Neural cell (in vitro differentiated cells): ENCODE measurements at regions not wholly inside any gene's neighbourhood (a gene's known extent, or its start where the extent isn't known, plus 50 kb on each side); places are given as distances from the start of the nearest gene placed in this dataset.

Experiments
- EZH2 ChIP-seq: fragments of 200-600, 300-800 bp; shearing (Covaris generic), sonication (generic); IDR thresholded peaks from 2 replicates; pipeline ENCODE4 v1.6.1; 2014; ENCODE audit warnings: antibody characterized with exemption, low read length, borderline replicate concordance, mild to moderate bottlenecking; ENCODE audit not compliant: insufficient read depth, poor library complexity, severe bottlenecking
- MXI1 ChIP-seq: fragments of 450-650 bp; conservative IDR thresholded peaks from 2 replicates; pipeline ENCODE4 v1.6.1; 2014; ENCODE audit warnings: antibody characterized with exemption, mild to moderate bottlenecking; ENCODE audit not compliant: poor library complexity, severe bottlenecking
- POLR2AphosphoS5 ChIP-seq: IDR thresholded peaks from 2 replicates; pipeline ENCODE4 v1.6.1; 2012
- RAD21 ChIP-seq: fragments of 450-650 bp; conservative IDR thresholded peaks from 2 replicates; pipeline ENCODE4 v1.6.1; 2014; ENCODE audit warnings: antibody characterized with exemption, mild to moderate bottlenecking, moderate library complexity
- SMC3 ChIP-seq: fragments of 450-650 bp; conservative IDR thresholded peaks from 2 replicates; pipeline ENCODE4 v1.6.1; 2014; ENCODE audit warnings: antibody characterized with exemption, mild to moderate bottlenecking, moderate library complexity; ENCODE audit not compliant: poor library complexity
- TF ChIP-seq, protein P1 (sequence below): fragments of 450-650 bp; IDR thresholded peaks from 2 replicates; pipeline ENCODE4 v1.5.1; 2014; ENCODE audit warnings: antibody characterized with exemption, mild to moderate bottlenecking, moderate library complexity; ENCODE audit not compliant: poor library complexity, severe bottlenecking
- TF ChIP-seq, protein P2 (sequence below): IDR thresholded peaks from 2 replicates; pipeline ENCODE4 v1.6.1; 2012; ENCODE audit warnings: borderline replicate concordance

DNA sequence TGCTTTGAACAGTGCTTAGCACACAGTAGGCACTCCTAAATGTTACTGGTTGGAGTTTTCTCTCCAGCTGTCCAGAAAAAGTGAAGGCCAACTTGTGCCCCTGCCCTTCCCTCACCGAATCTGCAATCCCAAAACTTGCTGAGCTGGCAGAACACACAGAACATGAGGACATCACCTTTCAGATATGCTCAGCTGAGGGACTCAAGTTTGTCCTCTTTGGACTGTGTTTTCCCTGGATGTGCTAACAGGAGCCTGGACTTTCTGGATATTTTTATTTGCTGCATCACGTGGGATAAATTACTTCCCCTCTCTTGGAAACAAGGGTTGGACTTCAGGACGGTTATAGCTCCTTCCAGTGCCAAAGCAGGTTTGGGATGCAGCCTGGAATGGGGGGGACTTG, 59.5 kb upstream of the SMAD6 start:
- TF ChIP-seq, protein P1, sequence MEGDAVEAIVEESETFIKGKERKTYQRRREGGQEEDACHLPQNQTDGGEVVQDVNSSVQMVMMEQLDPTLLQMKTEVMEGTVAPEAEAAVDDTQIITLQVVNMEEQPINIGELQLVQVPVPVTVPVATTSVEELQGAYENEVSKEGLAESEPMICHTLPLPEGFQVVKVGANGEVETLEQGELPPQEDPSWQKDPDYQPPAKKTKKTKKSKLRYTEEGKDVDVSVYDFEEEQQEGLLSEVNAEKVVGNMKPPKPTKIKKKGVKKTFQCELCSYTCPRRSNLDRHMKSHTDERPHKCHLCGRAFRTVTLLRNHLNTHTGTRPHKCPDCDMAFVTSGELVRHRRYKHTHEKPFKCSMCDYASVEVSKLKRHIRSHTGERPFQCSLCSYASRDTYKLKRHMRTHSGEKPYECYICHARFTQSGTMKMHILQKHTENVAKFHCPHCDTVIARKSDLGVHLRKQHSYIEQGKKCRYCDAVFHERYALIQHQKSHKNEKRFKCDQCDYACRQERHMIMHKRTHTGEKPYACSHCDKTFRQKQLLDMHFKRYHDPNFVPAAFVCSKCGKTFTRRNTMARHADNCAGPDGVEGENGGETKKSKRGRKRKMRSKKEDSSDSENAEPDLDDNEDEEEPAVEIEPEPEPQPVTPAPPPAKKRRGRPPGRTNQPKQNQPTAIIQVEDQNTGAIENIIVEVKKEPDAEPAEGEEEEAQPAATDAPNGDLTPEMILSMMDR = no peak
- no peak for TF ChIP-seq EZH2
- TF ChIP-seq, protein P2, sequence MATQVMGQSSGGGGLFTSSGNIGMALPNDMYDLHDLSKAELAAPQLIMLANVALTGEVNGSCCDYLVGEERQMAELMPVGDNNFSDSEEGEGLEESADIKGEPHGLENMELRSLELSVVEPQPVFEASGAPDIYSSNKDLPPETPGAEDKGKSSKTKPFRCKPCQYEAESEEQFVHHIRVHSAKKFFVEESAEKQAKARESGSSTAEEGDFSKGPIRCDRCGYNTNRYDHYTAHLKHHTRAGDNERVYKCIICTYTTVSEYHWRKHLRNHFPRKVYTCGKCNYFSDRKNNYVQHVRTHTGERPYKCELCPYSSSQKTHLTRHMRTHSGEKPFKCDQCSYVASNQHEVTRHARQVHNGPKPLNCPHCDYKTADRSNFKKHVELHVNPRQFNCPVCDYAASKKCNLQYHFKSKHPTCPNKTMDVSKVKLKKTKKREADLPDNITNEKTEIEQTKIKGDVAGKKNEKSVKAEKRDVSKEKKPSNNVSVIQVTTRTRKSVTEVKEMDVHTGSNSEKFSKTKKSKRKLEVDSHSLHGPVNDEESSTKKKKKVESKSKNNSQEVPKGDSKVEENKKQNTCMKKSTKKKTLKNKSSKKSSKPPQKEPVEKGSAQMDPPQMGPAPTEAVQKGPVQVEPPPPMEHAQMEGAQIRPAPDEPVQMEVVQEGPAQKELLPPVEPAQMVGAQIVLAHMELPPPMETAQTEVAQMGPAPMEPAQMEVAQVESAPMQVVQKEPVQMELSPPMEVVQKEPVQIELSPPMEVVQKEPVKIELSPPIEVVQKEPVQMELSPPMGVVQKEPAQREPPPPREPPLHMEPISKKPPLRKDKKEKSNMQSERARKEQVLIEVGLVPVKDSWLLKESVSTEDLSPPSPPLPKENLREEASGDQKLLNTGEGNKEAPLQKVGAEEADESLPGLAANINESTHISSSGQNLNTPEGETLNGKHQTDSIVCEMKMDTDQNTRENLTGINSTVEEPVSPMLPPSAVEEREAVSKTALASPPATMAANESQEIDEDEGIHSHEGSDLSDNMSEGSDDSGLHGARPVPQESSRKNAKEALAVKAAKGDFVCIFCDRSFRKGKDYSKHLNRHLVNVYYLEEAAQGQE = no peak
- no peak for TF ChIP-seq POLR2AphosphoS5
- TF ChIP-seq RAD21 = no peak
- TF ChIP-seq SMC3 = no peak
- TF ChIP-seq MXI1 = no peak
